Lung (tissue), 11 donors: ENCODE measurements at regions not wholly inside any gene's neighbourhood (a gene's known extent, or its start where the extent isn't known, plus 50 kb on each side); places are given as distances from the start of the nearest gene placed in this dataset.

ENCODE experiments used
- ATAC-seq: fragments of 200-7000 bp; cut with Tn5 transposase; one replicate; pipeline ENCODE4 v1.9.1; 2020; ENCODE audit warnings: moderate number of reproducible peaks; ENCODE audit not compliant: insufficient read depth, low FRiP score
- DNase-seq, 3 donors: peaks; one replicate each; pipeline ENCODE4 v3.0.0-alpha.2; 2013 to 2017
- H3K27ac ChIP-seq, 2 donors: one replicate each; pipeline ENCODE4 v1.5.1; 2013; ENCODE audit warnings: mild to moderate bottlenecking in 2 of 2, moderate library complexity in 2 of 2, control low read depth in 1 of 2, inconsistent platforms in 1 of 2, low read depth in 1 of 2, low read length in 1 of 2
- H3K27me3 ChIP-seq, 3 donors: one replicate each; pipeline ENCODE4 v1.5.1; 2013; ENCODE audit warnings: low read length in 2 of 3; ENCODE audit not compliant: control insufficient read depth in 3 of 3, insufficient read depth in 3 of 3
- H3K36me3 ChIP-seq, 4 donors: one replicate each; pipeline ENCODE4 v1.5.1; 2013; ENCODE audit warnings: low read length in 4 of 4, mild to moderate bottlenecking in 1 of 4, moderate library complexity in 1 of 4; ENCODE audit not compliant: control insufficient read depth in 4 of 4, insufficient read depth in 4 of 4
- H3K4me1 ChIP-seq, 5 donors: one replicate each; pipeline ENCODE4 v1.5.1; 2013; ENCODE audit warnings: low read length in 5 of 5, mild to moderate bottlenecking in 2 of 5, moderate library complexity in 1 of 5; ENCODE audit not compliant: control insufficient read depth in 5 of 5, insufficient read depth in 5 of 5
- H3K4me3 ChIP-seq: one replicate; pipeline ENCODE4 v1.5.1; 2013; ENCODE audit warnings: mild to moderate bottlenecking, control low read depth, moderate library complexity
- H3K9ac ChIP-seq, 2 donors: one replicate each; pipeline ENCODE4 v1.5.1; 2013; ENCODE audit warnings: low read length in 2 of 2, control low read depth in 1 of 2; ENCODE audit not compliant: insufficient read depth in 1 of 2
- H3K9me3 ChIP-seq, 4 donors: one replicate each; pipeline ENCODE4 v1.5.1; 2013; ENCODE audit warnings: low read length in 3 of 4, mild to moderate bottlenecking in 1 of 4, moderate library complexity in 1 of 4; ENCODE audit not compliant: control insufficient read depth in 4 of 4, insufficient read depth in 3 of 4
- WGBS, 2 donors: extraction: QIAGEN DNeasy Blood & Tissue Kit; methylation state at CpG; one replicate each; pipeline ENCODE4 v1.1.7; 2013; 5-methylcytosine and 5-hydroxymethylcytosine counted together
- TF ChIP-seq, protein P1 (sequence below): IDR thresholded peaks from 2 replicates; pipeline ENCODE4 v1.5.1; 2012; ENCODE audit warnings: mild to moderate bottlenecking; ENCODE audit errors: control extremely low read depth, extremely low read depth
- donor health status: control.
- donor health status: control.
- donor health status: Bipolar disorder and iron deficiency.
- donor health status: healthy.
- donor health status: DM: yes; HTN: yes; CAD: no.

DNA sequence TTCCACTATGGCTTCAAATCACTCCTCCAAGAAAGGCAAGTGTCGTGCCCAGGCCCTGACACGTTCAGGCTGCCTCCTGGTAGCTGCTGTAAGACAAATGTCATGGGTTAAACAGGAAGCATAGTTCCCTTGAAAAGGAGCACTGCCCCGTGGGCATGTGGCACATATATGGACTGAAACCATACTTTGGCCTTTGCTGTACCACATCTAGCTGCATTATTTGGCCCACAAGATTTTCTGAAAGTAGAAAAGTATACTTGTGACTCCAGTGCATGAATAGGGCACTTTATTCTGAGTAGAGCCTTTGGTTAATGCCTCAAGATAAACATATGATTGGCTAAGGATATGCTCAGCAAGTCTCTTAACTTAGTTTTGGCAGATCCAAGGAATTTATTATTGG, 218.7 kb upstream of the EGLN3 start:
- H3K36me3 ChIP-seq, result no peaks in the 10 kb centered on the region
- peaks cover 0 to 12% (median 0%) of the 10 kb centered on the region in 3 donors for H3K27me3 ChIP-seq
- 56 to 77% methylated on average over 3 of the region's 3 CpGs for WGBS, 2 donors
- DNase-seq (peak in 1 of 3 donors; percentile 11), ATAC-seq (no peak)
- H3K4me3 ChIP-seq, result no peak overlapping the region
- TF ChIP-seq, protein P1, sequence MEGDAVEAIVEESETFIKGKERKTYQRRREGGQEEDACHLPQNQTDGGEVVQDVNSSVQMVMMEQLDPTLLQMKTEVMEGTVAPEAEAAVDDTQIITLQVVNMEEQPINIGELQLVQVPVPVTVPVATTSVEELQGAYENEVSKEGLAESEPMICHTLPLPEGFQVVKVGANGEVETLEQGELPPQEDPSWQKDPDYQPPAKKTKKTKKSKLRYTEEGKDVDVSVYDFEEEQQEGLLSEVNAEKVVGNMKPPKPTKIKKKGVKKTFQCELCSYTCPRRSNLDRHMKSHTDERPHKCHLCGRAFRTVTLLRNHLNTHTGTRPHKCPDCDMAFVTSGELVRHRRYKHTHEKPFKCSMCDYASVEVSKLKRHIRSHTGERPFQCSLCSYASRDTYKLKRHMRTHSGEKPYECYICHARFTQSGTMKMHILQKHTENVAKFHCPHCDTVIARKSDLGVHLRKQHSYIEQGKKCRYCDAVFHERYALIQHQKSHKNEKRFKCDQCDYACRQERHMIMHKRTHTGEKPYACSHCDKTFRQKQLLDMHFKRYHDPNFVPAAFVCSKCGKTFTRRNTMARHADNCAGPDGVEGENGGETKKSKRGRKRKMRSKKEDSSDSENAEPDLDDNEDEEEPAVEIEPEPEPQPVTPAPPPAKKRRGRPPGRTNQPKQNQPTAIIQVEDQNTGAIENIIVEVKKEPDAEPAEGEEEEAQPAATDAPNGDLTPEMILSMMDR, result no peak
- H3K27ac ChIP-seq, result no peak overlapping the region
- peaks cover 0 to 5% (median 0%) of the 10 kb centered on the region in 4 donors for H3K9me3 ChIP-seq
- peaks cover 2 to 24% (median 5%) of the 10 kb centered on the region in 5 donors for H3K4me1 ChIP-seq
- H3K9ac ChIP-seq, result no peak overlapping the region

DNA sequence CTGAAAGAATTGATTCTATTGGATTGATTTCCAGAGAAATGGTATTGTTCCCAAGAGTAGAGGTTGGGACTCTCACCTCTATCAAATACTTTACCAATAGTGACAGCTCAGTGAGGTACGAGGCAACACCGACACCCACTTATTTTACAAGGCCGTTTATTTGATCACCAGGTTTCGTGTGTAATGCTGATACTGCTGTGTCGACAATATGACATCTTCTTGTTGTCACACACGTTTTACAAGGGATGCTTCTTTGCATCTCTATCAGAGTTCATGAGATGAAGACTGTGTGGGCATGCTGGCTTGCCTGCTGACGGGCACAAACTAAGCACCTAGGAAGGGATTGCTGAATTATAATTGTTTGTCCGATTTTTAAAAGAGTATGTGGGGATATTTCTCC, 217.8 kb upstream of the EGLN3 start:
- no peaks in the 10 kb centered on the region for H3K36me3 ChIP-seq
- TF ChIP-seq, protein P1, result no peak
- 84 to 93% methylated on average over 8 of the region's 8 CpGs for WGBS, 2 donors
- no peak overlapping the region for H3K9ac ChIP-seq
- peaks cover 0 to 16% (median 2%) of the 10 kb centered on the region in 3 donors for H3K27me3 ChIP-seq
- DNase-seq (no peak), ATAC-seq (no peak)
- H3K4me3 ChIP-seq, result no peak overlapping the region
- no peak overlapping the region for H3K27ac ChIP-seq
- H3K9me3 ChIP-seq, result peaks cover 0 to 2% (median 0%) of the 10 kb centered on the region in 4 donors
- H3K4me1 ChIP-seq, result peaks cover 2 to 24% (median 5%) of the 10 kb centered on the region in 5 donors

- Histone ChIP-seq H3K4me1 (peaks cover 0 to 4% (median 2%) of the 10 kb centered on the region in 5 donors), H3K36me3 (no peaks in the 10 kb centered on the region), H3K9me3 (peaks cover 0 to 2% (median 0%) of the 10 kb centered on the region in 4 donors), H3K9ac (no peak overlapping the region), H3K4me3 (no peak overlapping the region), H3K27ac (no peak overlapping the region), H3K27me3 (peaks cover 0 to 16% (median 2%) of the 10 kb centered on the region in 3 donors)
- TF ChIP-seq, protein P1, result no peak
- 17 to 38% methylated on average over 5 of the region's 5 CpGs for WGBS, 2 donors
- DNase-seq, result no peak
- ATAC-seq, result no peak
Measured at GRCh38 chr14:34165847-34166350, 215.0 kb upstream of the EGLN3 start.
